Lower leg skin (tissue), 4 donors: ENCODE measurements at regions not wholly inside any gene's neighbourhood (a gene's known extent, or its start where the extent isn't known, plus 50 kb on each side); places are given as distances from the start of the nearest gene placed in this dataset.
"Not testable (repeated sequence)": the region's sequence is repeated elsewhere in the genome, so short reads cannot be mapped to it uniquely, and the experiment has no call there.

ENCODE experiments used
- DNase-seq, 2 donors: peaks; one replicate each; pipeline ENCODE4 v3.0.0-alpha.2; 2019; ENCODE audit warnings: low spot score in 2 of 2
- H3K4me3 ChIP-seq: fragments of 200-600 bp; sonication (generic); 2 replicates; pipeline ENCODE4 v1.5.1; 2017; ENCODE audit warnings: mild to moderate bottlenecking, low read depth; ENCODE audit not compliant: poor library complexity, severe bottlenecking
- CTCF ChIP-seq, 3 donors: fragments of 450-650 bp; IDR thresholded peaks; one replicate each; pipeline ENCODE4 v1.5.1; 2016; ENCODE audit warnings: antibody characterized with exemption in 3 of 3, mild to moderate bottlenecking in 3 of 3, moderate library complexity in 2 of 3
- POLR2A ChIP-seq, 2 donors: fragments of 450-650 bp; IDR thresholded peaks; one replicate each; pipeline ENCODE4 v1.6.1; 2016 to 2017; ENCODE audit warnings: antibody characterized with exemption in 2 of 2, mild to moderate bottlenecking in 1 of 2, moderate library complexity in 1 of 2
- WGBS, 2 donors: methylation state at CpG; one replicate each; pipeline ENCODE4 v1.1.5; 2018; 5-methylcytosine and 5-hydroxymethylcytosine counted together
- intact Hi-C: fragments of 100-400 bp; cut with DNase I; formaldehyde crosslinking; loops from one replicate; pipeline ENCODE4 v1.15.0; 2023; ENCODE audit warnings: low total_unique reads

- 83 to 92% methylated on average over 3 of the region's 3 CpGs for WGBS, 2 donors
- no peak overlapping the region for H3K4me3 ChIP-seq
- no peak for TF ChIP-seq POLR2A (IDR thresholded peaks at IDR 0.05)
- TF ChIP-seq CTCF (IDR thresholded peaks at IDR 0.05) = no peak
- intact Hi-C loops = no loop called here
- no peak for DNase-seq
Measured at GRCh38 chr13:99093997-99094396, 106.7 kb upstream of the UBAC2 start.

GRCh38 chr13:99101831-99102230, 98.8 kb upstream of the UBAC2 start:
- DNase-seq, intact Hi-C loops, H3K4me3 ChIP-seq: not testable (repeated sequence)
- WGBS, 2 donors = 60 to 67% methylated on average over 5 of the region's 5 CpGs

GRCh38 chr13:99103536-99103935, 97.1 kb upstream of the UBAC2 start:
- TF ChIP-seq POLR2A (IDR thresholded peaks at IDR 0.05) (no peak), CTCF (IDR thresholded peaks at IDR 0.05) (no peak)
- DNase-seq = no peak

GRCh38 chr13:99104396-99104795, 96.3 kb upstream of the UBAC2 start:
- WGBS, 2 donors = 85% methylated on average over 9 of the region's 9 CpGs
- no peak for DNase-seq
- no peak for TF ChIP-seq POLR2A (IDR thresholded peaks at IDR 0.05)
- no peak for TF ChIP-seq CTCF (IDR thresholded peaks at IDR 0.05)
- no peak overlapping the region for H3K4me3 ChIP-seq
- intact Hi-C loops = no loop called here

More at GRCh38 chr13:99103536-99103935, 97.1 kb upstream of the UBAC2 start:
- WGBS, 2 donors = 44 to 45% methylated on average over 7 of the region's 7 CpGs
- intact Hi-C loops = no loop called here
- H3K4me3 ChIP-seq = no peak overlapping the region

GRCh38 chr13:99105160-99105559, 95.5 kb upstream of the UBAC2 start:
- TF ChIP-seq CTCF (IDR thresholded peaks at IDR 0.05) (no peak), POLR2A (IDR thresholded peaks at IDR 0.05) (no peak)
- H3K4me3 ChIP-seq = no peak overlapping the region
- intact Hi-C loops = no loop called here
- no peak for DNase-seq
- WGBS, 2 donors = 92% methylated on average over 3 of the region's 3 CpGs

- TF ChIP-seq CTCF (IDR thresholded peaks at IDR 0.05) = no peak
- no peak for TF ChIP-seq POLR2A (IDR thresholded peaks at IDR 0.05)
- intact Hi-C loops = no loop called here
- WGBS, 2 donors = 86 to 94% methylated on average over 5 of the region's 5 CpGs
- no peak for DNase-seq
- H3K4me3 ChIP-seq = no peak overlapping the region
Measured at GRCh38 chr13:99113351-99113750, 87.3 kb upstream of the UBAC2 start.
